Right renal cortex interstitium (tissue), 3 donors: ENCODE measurements at regions not wholly inside any gene's neighbourhood (a gene's known extent, or its start where the extent isn't known, plus 50 kb on each side); places are given as distances from the start of the nearest gene placed in this dataset.
"Not testable (repeated sequence)": the region's sequence is repeated elsewhere in the genome, so short reads cannot be mapped to it uniquely, and the experiment has no call there.

ENCODE experiments used
- DNase-seq, 3 donors: peaks; one replicate each; pipeline ENCODE4 v3.0.0-alpha.2; 2013; ENCODE audit warnings: low read depth in 3 of 3, low spot score in 2 of 3

GRCh38 chr10:71103961-71104360 is 108.4 kb upstream of the UNC5B start:
- no peak for DNase-seq

GRCh38 chr10:71106151-71106550 is 106.2 kb upstream of the UNC5B start:
- DNase-seq: not testable (repeated sequence)

GRCh38 chr10:71107117-71107516 is 105.3 kb upstream of the UNC5B start:
- not testable (repeated sequence) for DNase-seq

- not testable (repeated sequence) for DNase-seq
Measured at GRCh38 chr10:71108042-71108441, 104.3 kb upstream of the UNC5B start.

GRCh38 chr10:71112138-71112785 is 100.1 kb upstream of the UNC5B start:
- DNase-seq: no peak

- no peak for DNase-seq
Measured at GRCh38 chr10:71116426-71116825, 95.9 kb upstream of the UNC5B start.

GRCh38 chr10:71117589-71117988 is 94.8 kb upstream of the UNC5B start:
- DNase-seq: not testable (repeated sequence)

- no peak for DNase-seq
Measured at GRCh38 chr10:71123023-71123422, 89.3 kb upstream of the UNC5B start.

- DNase-seq: no peak
Measured at GRCh38 chr10:71124921-71125748, 87.2 kb upstream of the UNC5B start.

- no peak for DNase-seq
Measured at GRCh38 chr10:71125749-71126107, 86.6 kb upstream of the UNC5B start.

GRCh38 chr10:71126432-71126831 is 85.9 kb upstream of the UNC5B start:
- DNase-seq: no peak

GRCh38 chr10:71127104-71127503 is 85.3 kb upstream of the UNC5B start:
- DNase-seq: no peak

GRCh38 chr10:71127773-71128172 is 84.6 kb upstream of the UNC5B start:
- DNase-seq: no peak

- DNase-seq: no peak
Measured at GRCh38 chr10:71128311-71128980, 83.9 kb upstream of the UNC5B start.

GRCh38 chr10:71131096-71131495 is 81.3 kb upstream of the UNC5B start:
- DNase-seq: no peak

GRCh38 chr10:71131508-71132088 is 80.8 kb upstream of the UNC5B start:
- no peak for DNase-seq

- no peak for DNase-seq
Measured at GRCh38 chr10:71132321-71132810, 80.0 kb upstream of the UNC5B start.

- DNase-seq: no peak
Measured at GRCh38 chr10:71133710-71134686, 78.4 kb upstream of the UNC5B start.

- no peak for DNase-seq
Measured at GRCh38 chr10:71134732-71135211, 77.6 kb upstream of the UNC5B start.

- no peak for DNase-seq
Measured at GRCh38 chr10:71135236-71135635, 77.1 kb upstream of the UNC5B start.
